ENCODE measurements at regions not wholly inside any gene's neighbourhood (a gene's known extent, or its start where the extent isn't known, plus 50 kb on each side); places are given as distances from the start of the nearest gene placed in this dataset.
"Not testable (repeated sequence)": the region's sequence is repeated elsewhere in the genome, so short reads cannot be mapped to it uniquely, and the experiment has no call there.

- DNase-seq = no peak
These were observed 763.0 kb upstream of the PCDH10 start for GRCh38 chr4:132386130-132386529.

GRCh38 chr4:132387060-132387459 is 762.0 kb upstream of the PCDH10 start:
- DNase-seq = no peak

GRCh38 chr4:132395561-132395960 is 753.5 kb upstream of the PCDH10 start:
- DNase-seq = no peak

- no peak for DNase-seq
These were observed 752.5 kb upstream of the PCDH10 start for GRCh38 chr4:132396636-132397035.

- DNase-seq = no peak
These were observed 731.9 kb upstream of the PCDH10 start for GRCh38 chr4:132417220-132417619.

GRCh38 chr4:132427125-132427524 is 722.0 kb upstream of the PCDH10 start:
- DNase-seq = no peak

- DNase-seq = no peak
These were observed 712.0 kb upstream of the PCDH10 start for GRCh38 chr4:132437117-132437516.

GRCh38 chr4:132445386-132445785 is 703.7 kb upstream of the PCDH10 start:
- no peak for DNase-seq

- DNase-seq = not testable (repeated sequence)
These were observed 691.1 kb upstream of the PCDH10 start for GRCh38 chr4:132457987-132458386.

GRCh38 chr4:132479543-132479942 is 669.6 kb upstream of the PCDH10 start:
- no peak for DNase-seq

- no peak for DNase-seq
These were observed 660.5 kb upstream of the PCDH10 start for GRCh38 chr4:132488555-132488954.

- no peak for DNase-seq
These were observed 655.6 kb upstream of the PCDH10 start for GRCh38 chr4:132493476-132493875.

- DNase-seq = not testable (repeated sequence)
These were observed 653.8 kb upstream of the PCDH10 start for GRCh38 chr4:132495267-132495812.

- no peak for DNase-seq
These were observed 650.9 kb upstream of the PCDH10 start for GRCh38 chr4:132498215-132498614.

- DNase-seq = no peak
These were observed 647.0 kb upstream of the PCDH10 start for GRCh38 chr4:132502096-132502552.

GRCh38 chr4:132504438-132504837 is 644.7 kb upstream of the PCDH10 start:
- no peak for DNase-seq

GRCh38 chr4:132506568-132506967 is 642.5 kb upstream of the PCDH10 start:
- no peak for DNase-seq

GRCh38 chr4:132513491-132513890 is 635.6 kb upstream of the PCDH10 start:
- DNase-seq = no peak

- no peak for DNase-seq
These were observed 622.4 kb upstream of the PCDH10 start for GRCh38 chr4:132526652-132527051.

- no peak for DNase-seq
These were observed 621.3 kb upstream of the PCDH10 start for GRCh38 chr4:132527817-132528216.

GRCh38 chr4:132530861-132531260 is 618.2 kb upstream of the PCDH10 start:
- no peak for DNase-seq

GRCh38 chr4:132540268-132540667 is 608.8 kb upstream of the PCDH10 start:
- no peak for DNase-seq

- DNase-seq = no peak
These were observed 608.3 kb upstream of the PCDH10 start for GRCh38 chr4:132540797-132541196.

- DNase-seq = no peak
These were observed 606.9 kb upstream of the PCDH10 start for GRCh38 chr4:132542228-132542627.

- no peak for DNase-seq
These were observed 600.6 kb upstream of the PCDH10 start for GRCh38 chr4:132548463-132548862.

GRCh38 chr4:132556316-132556715 is 592.8 kb upstream of the PCDH10 start:
- DNase-seq = no peak

Data from bone marrow (tissue), 2 donors.